Tibial artery (tissue), 4 donors: ENCODE measurements at regions not wholly inside any gene's neighbourhood (a gene's known extent, or its start where the extent isn't known, plus 50 kb on each side); places are given as distances from the start of the nearest gene placed in this dataset.

Experiments
- DNase-seq, 2 donors: peaks; one replicate each; pipeline ENCODE4 v3.0.0-alpha.2; 2019
- H3K27ac ChIP-seq, 2 donors: fragments of 200-600 bp; sonication (generic) in 1 of 2; 1 replicate in 1 of 2; 2 replicates in 1 of 2; pipeline ENCODE4 v1.5.1; 2018 to 2019; ENCODE audit warnings: mild to moderate bottlenecking in 1 of 2
- H3K27me3 ChIP-seq, 2 donors: fragments of 200-600 bp; sonication (generic) in 1 of 2; one replicate each; pipeline versions ENCODE4 v1.5.1 to v1.6.0; 2016 to 2019
- H3K36me3 ChIP-seq, 3 donors: fragments of 200-600 bp; sonication (generic) in 2 of 3; one replicate each; pipeline ENCODE4 v1.5.1; 2016 to 2019; ENCODE audit warnings: mild to moderate bottlenecking in 2 of 3
- H3K4me1 ChIP-seq, 4 donors: fragments of 200-600 bp; sonication (generic) in 2 of 4; 1 replicate in 3 of 4; 2 replicates in 1 of 4; pipeline ENCODE4 v1.5.1; 2016 to 2019
- H3K4me3 ChIP-seq, 2 donors: fragments of 200-600 bp; sonication (generic) in 1 of 2; 1 replicate in 1 of 2; 2 replicates in 1 of 2; pipeline ENCODE4 v1.5.1; 2018 to 2019; ENCODE audit warnings: mild to moderate bottlenecking in 2 of 2
- H3K9me3 ChIP-seq, 3 donors: fragments of 200-600 bp; sonication (generic) in 1 of 3; one replicate each; pipeline ENCODE4 v1.5.1; 2016 to 2019
- CTCF ChIP-seq, 2 experiments: fragments of 200-600 bp in 1 of 2; fragments of 450-650 bp in 1 of 2; IDR thresholded peaks; one replicate each; pipeline ENCODE4 v1.5.1; 2017 to 2019; ENCODE audit warnings: antibody characterized with exemption in 2 of 2, mild to moderate bottlenecking in 1 of 2, moderate library complexity in 1 of 2
- intact Hi-C: fragments of 100-400 bp; cut with DNase I; formaldehyde crosslinking; loops from one replicate; pipeline ENCODE4 v1.15.0; 2023; ENCODE audit warnings: low total_unique reads

- no peak for DNase-seq
- no peak overlapping the region for H3K27ac ChIP-seq
- H3K4me3 ChIP-seq: no peak overlapping the region
- intact Hi-C loops: no loop called here
- H3K27me3 ChIP-seq: no peaks in the 10 kb centered on the region
- H3K4me1 ChIP-seq: no peaks in the 10 kb centered on the region
- TF ChIP-seq CTCF (IDR thresholded peaks at IDR 0.05): no peak
- no peaks in the 10 kb centered on the region for H3K9me3 ChIP-seq
- no peaks in the 10 kb centered on the region for H3K36me3 ChIP-seq
Observed at GRCh38 chr4:180784940-180785339, 1458.3 kb upstream of the TENM3 start.

- H3K4me3 ChIP-seq: no peak overlapping the region
- H3K36me3 ChIP-seq: no peaks in the 10 kb centered on the region
- no peak for TF ChIP-seq CTCF (IDR thresholded peaks at IDR 0.05)
- H3K4me1 ChIP-seq: no peaks in the 10 kb centered on the region
- no peak overlapping the region for H3K27ac ChIP-seq
- no peaks in the 10 kb centered on the region for H3K9me3 ChIP-seq
- intact Hi-C loops: no loop called here
- DNase-seq: no peak
- H3K27me3 ChIP-seq: no peaks in the 10 kb centered on the region
Observed at GRCh38 chr4:180788729-180789128, 1454.5 kb upstream of the TENM3 start.

DNA sequence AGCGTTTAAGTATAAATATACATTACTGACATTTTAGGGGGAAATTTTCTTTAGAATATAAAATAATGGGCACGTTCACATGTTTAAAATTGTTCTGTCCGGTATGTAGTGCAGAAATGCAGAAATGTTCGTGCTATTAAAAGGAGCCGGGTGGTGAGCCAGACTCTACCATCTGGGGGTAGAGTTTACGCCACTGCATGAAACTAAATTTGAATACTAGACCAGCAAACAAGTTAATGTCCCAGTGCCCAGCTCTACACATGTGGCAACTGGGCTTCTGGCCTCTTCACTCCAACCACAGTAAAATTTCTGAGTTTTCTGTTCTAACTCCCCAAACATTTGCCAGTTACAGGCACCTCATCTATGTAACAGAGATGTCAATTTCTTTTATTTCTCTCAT lies 1453.3 kb upstream of the TENM3 start:
- Histone ChIP-seq H3K36me3 (no peaks in the 10 kb centered on the region), H3K27me3 (no peaks in the 10 kb centered on the region), H3K4me3 (no peak overlapping the region), H3K4me1 (no peaks in the 10 kb centered on the region), H3K9me3 (no peaks in the 10 kb centered on the region), H3K27ac (no peak overlapping the region)
- intact Hi-C loops: no loop called here
- DNase-seq: no peak
- TF ChIP-seq CTCF (IDR thresholded peaks at IDR 0.05): no peak

- no peak for DNase-seq
- intact Hi-C loops: no loop called here
- no peaks in the 10 kb centered on the region for H3K4me1 ChIP-seq
Observed at GRCh38 chr4:180790471-180790870, 1452.7 kb upstream of the TENM3 start.

GRCh38 chr4:180792541-180792940 lies 1450.7 kb upstream of the TENM3 start:
- intact Hi-C loops: no loop called here

More at GRCh38 chr4:180790471-180790870, 1452.7 kb upstream of the TENM3 start:
- Histone ChIP-seq H3K36me3 (no peaks in the 10 kb centered on the region), H3K27ac (no peak overlapping the region), H3K27me3 (no peaks in the 10 kb centered on the region), H3K9me3 (no peaks in the 10 kb centered on the region), H3K4me3 (no peak overlapping the region)
- no peak for TF ChIP-seq CTCF (IDR thresholded peaks at IDR 0.05)

More at GRCh38 chr4:180792541-180792940, 1450.7 kb upstream of the TENM3 start:
- Histone ChIP-seq H3K27ac (no peak overlapping the region), H3K9me3 (no peaks in the 10 kb centered on the region), H3K36me3 (no peaks in the 10 kb centered on the region), H3K27me3 (no peaks in the 10 kb centered on the region), H3K4me3 (no peak overlapping the region), H3K4me1 (no peaks in the 10 kb centered on the region)
- DNase-seq: no peak
- TF ChIP-seq CTCF (IDR thresholded peaks at IDR 0.05): no peak
